ENCODE measurements at regions not wholly inside any gene's neighbourhood (a gene's known extent, or its start where the extent isn't known, plus 50 kb on each side); places are given as distances from the start of the nearest gene placed in this dataset.

DNA sequence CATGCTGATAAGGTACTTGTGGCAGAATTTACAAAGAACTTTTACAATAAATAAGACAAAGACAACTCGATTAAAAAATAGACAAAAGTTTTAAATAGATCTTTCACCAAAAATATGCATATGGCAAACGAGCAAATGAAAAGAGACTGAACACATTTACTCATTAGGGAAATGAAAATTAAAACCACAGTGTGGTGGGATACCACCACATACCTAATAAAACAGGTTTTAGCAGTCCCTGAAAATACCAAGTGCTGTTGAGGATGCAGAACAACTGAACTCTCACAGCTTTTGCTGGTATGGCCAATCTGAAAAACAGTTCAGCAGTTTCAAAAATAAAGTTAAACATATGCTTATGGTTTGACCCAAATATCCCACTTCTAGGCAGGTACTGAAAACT is 205.4 kb upstream of the ADO start:
- TF ChIP-seq CTCF (IDR thresholded peaks at IDR 0.05) (no peak), POLR2A (IDR thresholded peaks at IDR 0.05) (no peak)

Measured in testis (tissue), 2 donors.